Keratinocyte (primary cell): ENCODE measurements at regions not wholly inside any gene's neighbourhood (a gene's known extent, or its start where the extent isn't known, plus 50 kb on each side); places are given as distances from the start of the nearest gene placed in this dataset.

Source experiments
- DNase-seq: peaks from one replicate; pipeline ENCODE4 v3.0.0-alpha.2; 2011; ENCODE audit warnings: low read depth, missing footprints, low spot score
- FAIRE-seq: peaks from 2 replicates; lab custom pipeline; 2011; peaks lifted over from hg19 to GRCh38; lab: Jason Lieb, UNC
- H2AFZ ChIP-seq: 2 replicates; pipeline ENCODE4 v1.6.0; 2012; ENCODE audit warnings: low read length, control low read depth, inconsistent platforms; ENCODE audit not compliant: control insufficient read depth
- H3K27ac ChIP-seq: 2 replicates; pipeline ENCODE4 v1.5.1; 2011; ENCODE audit warnings: low read length; ENCODE audit not compliant: control insufficient read depth, insufficient read depth
- H3K27me3 ChIP-seq: 3 replicates; pipeline ENCODE4 v1.6.0; 2011; ENCODE audit warnings: low read length; ENCODE audit not compliant: control insufficient read depth, insufficient read depth; ENCODE audit errors: extremely low read depth
- H3K36me3 ChIP-seq, 2 experiments: 2 replicates in 1 of 2; 3 replicates in 1 of 2; pipeline ENCODE4 v1.5.1; 2011; ENCODE audit warnings: low read length in 2 of 2, mild to moderate bottlenecking in 1 of 2; ENCODE audit not compliant: control insufficient read depth in 2 of 2, insufficient read depth in 2 of 2; ENCODE audit errors: extremely low read depth in 1 of 2
- H3K4me1 ChIP-seq: 3 replicates; pipeline ENCODE4 v1.5.1; 2011; ENCODE audit warnings: low read length; ENCODE audit not compliant: control insufficient read depth, insufficient read depth; ENCODE audit errors: extremely low read depth
- H3K4me2 ChIP-seq: 3 replicates; pipeline ENCODE4 v1.6.0; 2011; ENCODE audit warnings: low read depth, low read length; ENCODE audit not compliant: control insufficient read depth, insufficient read depth; ENCODE audit errors: extremely low read depth
- H3K4me3 ChIP-seq, 3 experiments: fragments of 200-600 bp in 1 of 3; sonication (generic) in 1 of 3; 2 replicates in 2 of 3; 3 replicates in 1 of 3; pipeline ENCODE4 v1.5.1; 2011 to 2016; ENCODE audit warnings: low read length in 3 of 3, mild to moderate bottlenecking in 3 of 3, control low read depth in 2 of 3, inconsistent platforms in 1 of 3, low read depth in 1 of 3, mixed read lengths in 1 of 3, mixed run types in 1 of 3, moderate library complexity in 1 of 3; ENCODE audit not compliant: control insufficient read depth in 2 of 3, insufficient read depth in 2 of 3; ENCODE audit errors: extremely low read depth in 1 of 3
- H3K79me2 ChIP-seq: 2 replicates; pipeline ENCODE4 v1.6.0; 2012; ENCODE audit warnings: low read length; ENCODE audit not compliant: control insufficient read depth, insufficient read depth
- H3K9ac ChIP-seq: 3 replicates; pipeline ENCODE4 v1.6.0; 2011; ENCODE audit warnings: low read length; ENCODE audit not compliant: control insufficient read depth, insufficient read depth; ENCODE audit errors: extremely low read depth
- H3K9me1 ChIP-seq: 3 replicates; pipeline ENCODE4 v1.6.0; 2011; ENCODE audit warnings: low read length; ENCODE audit not compliant: control insufficient read depth, insufficient read depth; ENCODE audit errors: extremely low read depth
- H3K9me3 ChIP-seq: 2 replicates; pipeline ENCODE4 v1.5.1; 2012; ENCODE audit warnings: low read depth, low read length; ENCODE audit not compliant: control insufficient read depth
- H4K20me1 ChIP-seq: 3 replicates; pipeline ENCODE4 v1.6.0; 2011; ENCODE audit warnings: low read length; ENCODE audit not compliant: control insufficient read depth, insufficient read depth; ENCODE audit errors: extremely low read depth
- EZH2 ChIP-seq: IDR thresholded peaks from one replicate; pipeline ENCODE4 v1.6.1; 2012; ENCODE audit warnings: inconsistent platforms, mild to moderate bottlenecking, low read length, moderate library complexity
- dilution Hi-C: fragments of 300-500 bp; cut with MboI; formaldehyde crosslinking; loops from one replicate; pipeline ENCODE4 v1.7.0; 2020; ENCODE audit warnings: low sequenced_read_pairs; ENCODE audit not compliant: extremely low pct_ligation_motif_present
- TF ChIP-seq, protein P1 (sequence below), 3 experiments: IDR thresholded peaks in 1 of 3; conservative IDR thresholded peaks in 1 of 3; optimal IDR thresholded peaks in 1 of 3; 2 replicates in 2 of 3; 3 replicates in 1 of 3; pipeline versions ENCODE3 to v1.5.1; 2011; ENCODE audit warnings: low read length in 3 of 3, mild to moderate bottlenecking in 3 of 3, moderate library complexity in 2 of 3, control low read depth in 1 of 3, inconsistent platforms in 1 of 3; ENCODE audit not compliant: insufficient read depth in 2 of 3; ENCODE audit errors: extremely low read depth in 1 of 3

DNA sequence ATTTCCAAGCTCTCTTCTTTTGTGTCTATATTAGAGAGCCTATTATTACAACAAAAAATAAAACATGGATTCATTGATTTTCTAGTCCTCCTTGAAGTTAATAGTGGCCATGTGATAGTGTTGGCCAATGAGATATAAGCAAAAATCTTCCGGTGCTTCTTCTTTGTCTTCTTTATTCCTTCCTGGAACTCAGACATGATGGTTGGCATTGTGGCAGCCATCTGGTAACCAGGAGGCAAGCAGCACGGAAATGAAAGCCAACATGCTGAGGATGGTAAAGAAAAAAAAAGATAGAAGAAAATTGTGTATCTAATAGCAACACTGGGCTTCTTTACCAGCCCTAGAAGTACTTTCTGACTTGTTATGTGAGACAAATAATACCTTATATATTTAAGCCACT is 50.8 kb upstream of the SEL1L start:
- dilution Hi-C loops = no loop called here
- Histone ChIP-seq H3K27me3 (no peaks in the 10 kb centered on the region), H3K27ac (no peak overlapping the region), H3K4me3 (no peak overlapping the region), H3K79me2 (no peaks in the 10 kb centered on the region), H3K4me1 (no peaks in the 10 kb centered on the region), H3K9me1 (no peaks in the 10 kb centered on the region), H3K36me3 (no peaks in the 10 kb centered on the region), H4K20me1 (no peaks in the 10 kb centered on the region), H2AFZ (no peak overlapping the region), H3K4me2 (no peak overlapping the region), H3K9ac (no peak overlapping the region), H3K9me3 (no peaks in the 10 kb centered on the region)
- DNase-seq (no peak), FAIRE-seq (no peak)
- TF ChIP-seq, protein P1, sequence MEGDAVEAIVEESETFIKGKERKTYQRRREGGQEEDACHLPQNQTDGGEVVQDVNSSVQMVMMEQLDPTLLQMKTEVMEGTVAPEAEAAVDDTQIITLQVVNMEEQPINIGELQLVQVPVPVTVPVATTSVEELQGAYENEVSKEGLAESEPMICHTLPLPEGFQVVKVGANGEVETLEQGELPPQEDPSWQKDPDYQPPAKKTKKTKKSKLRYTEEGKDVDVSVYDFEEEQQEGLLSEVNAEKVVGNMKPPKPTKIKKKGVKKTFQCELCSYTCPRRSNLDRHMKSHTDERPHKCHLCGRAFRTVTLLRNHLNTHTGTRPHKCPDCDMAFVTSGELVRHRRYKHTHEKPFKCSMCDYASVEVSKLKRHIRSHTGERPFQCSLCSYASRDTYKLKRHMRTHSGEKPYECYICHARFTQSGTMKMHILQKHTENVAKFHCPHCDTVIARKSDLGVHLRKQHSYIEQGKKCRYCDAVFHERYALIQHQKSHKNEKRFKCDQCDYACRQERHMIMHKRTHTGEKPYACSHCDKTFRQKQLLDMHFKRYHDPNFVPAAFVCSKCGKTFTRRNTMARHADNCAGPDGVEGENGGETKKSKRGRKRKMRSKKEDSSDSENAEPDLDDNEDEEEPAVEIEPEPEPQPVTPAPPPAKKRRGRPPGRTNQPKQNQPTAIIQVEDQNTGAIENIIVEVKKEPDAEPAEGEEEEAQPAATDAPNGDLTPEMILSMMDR (optimal IDR thresholded peaks at IDR 0.05 in 1 of 3, IDR thresholded peaks at IDR 0.05 in 1 of 3, conservative IDR thresholded peaks at IDR 0.05 in 1 of 3; ENCODE audit: extremely low read depth in 1 of 3, insufficient read depth in 2 of 3, low read length in 3 of 3) = no peak
- no peak for TF ChIP-seq EZH2

DNA sequence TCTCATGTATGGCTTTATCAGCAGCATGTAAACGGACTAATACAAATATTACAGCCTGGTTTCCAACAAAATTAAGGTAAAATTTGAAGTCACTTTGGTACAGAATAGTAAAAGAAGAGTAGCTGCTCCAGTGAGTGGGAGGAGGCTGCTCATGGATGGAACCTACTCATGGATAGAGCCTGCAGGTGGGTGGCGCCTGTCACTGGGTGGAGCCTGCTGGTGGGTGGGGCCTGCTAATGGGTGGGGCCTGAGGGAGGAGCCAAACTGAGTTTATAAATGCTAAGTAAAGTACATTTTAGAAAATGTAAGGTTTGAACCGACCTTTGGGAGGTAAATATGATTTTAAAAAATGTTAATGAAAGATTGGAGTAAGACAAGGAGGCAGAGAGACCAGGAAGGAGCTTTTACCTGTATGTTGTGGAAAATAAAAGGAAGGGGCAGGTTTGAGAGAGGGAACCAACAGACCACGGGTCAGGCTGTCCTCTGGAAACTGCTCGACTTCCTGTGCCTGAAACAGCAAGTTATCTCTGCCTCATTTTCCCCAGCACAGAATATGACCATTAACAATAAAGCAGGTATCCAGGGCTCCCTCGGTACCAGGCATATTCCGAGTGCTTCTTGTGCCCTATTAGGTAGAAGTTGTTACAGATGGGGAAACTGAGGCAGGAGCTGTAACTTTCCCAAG is 55.9 kb upstream of the SEL1L start:
- Histone ChIP-seq H3K27ac (no peak overlapping the region), H3K9me1 (no peaks in the 10 kb centered on the region), H3K4me2 (no peak overlapping the region), H3K9ac (no peak overlapping the region), H3K4me1 (no peaks in the 10 kb centered on the region), H3K4me3 (no peak overlapping the region), H2AFZ (no peak overlapping the region), H3K36me3 (no peaks in the 10 kb centered on the region), H3K79me2 (no peaks in the 10 kb centered on the region), H3K9me3 (no peaks in the 10 kb centered on the region), H4K20me1 (no peaks in the 10 kb centered on the region), H3K27me3 (no peaks in the 10 kb centered on the region)
- dilution Hi-C loops = no loop called here
- TF ChIP-seq, protein P1 (optimal IDR thresholded peaks at IDR 0.05 in 1 of 3, IDR thresholded peaks at IDR 0.05 in 1 of 3, conservative IDR thresholded peaks at IDR 0.05 in 1 of 3; ENCODE audit: extremely low read depth in 1 of 3, insufficient read depth in 2 of 3, low read length in 3 of 3) = no peak
- TF ChIP-seq EZH2 = no peak
- FAIRE-seq = no peak
- no peak for DNase-seq
